ENCODE measurements at regions not wholly inside any gene's neighbourhood (a gene's known extent, or its start where the extent isn't known, plus 50 kb on each side); places are given as distances from the start of the nearest gene placed in this dataset.

DNA sequence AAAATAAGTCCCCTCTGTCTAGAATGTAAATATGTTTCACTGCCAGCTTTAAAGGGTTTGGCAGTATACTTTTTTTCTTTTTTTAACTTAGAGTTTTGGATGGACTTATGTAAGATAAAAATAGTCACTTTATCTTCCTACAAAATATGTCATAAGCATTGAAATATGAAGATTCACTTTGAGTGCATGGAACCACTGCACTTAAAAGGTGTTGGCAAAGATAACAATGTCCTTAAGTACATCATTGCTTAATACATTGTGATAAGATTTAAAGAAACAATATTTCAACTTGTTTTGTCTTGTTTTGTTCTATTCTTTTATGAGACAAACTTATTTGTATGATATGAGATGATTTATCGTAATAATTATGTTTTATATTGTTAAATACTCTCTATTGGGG, 66.3 kb upstream of the NAALADL2 start:
- TF ChIP-seq, protein P1, sequence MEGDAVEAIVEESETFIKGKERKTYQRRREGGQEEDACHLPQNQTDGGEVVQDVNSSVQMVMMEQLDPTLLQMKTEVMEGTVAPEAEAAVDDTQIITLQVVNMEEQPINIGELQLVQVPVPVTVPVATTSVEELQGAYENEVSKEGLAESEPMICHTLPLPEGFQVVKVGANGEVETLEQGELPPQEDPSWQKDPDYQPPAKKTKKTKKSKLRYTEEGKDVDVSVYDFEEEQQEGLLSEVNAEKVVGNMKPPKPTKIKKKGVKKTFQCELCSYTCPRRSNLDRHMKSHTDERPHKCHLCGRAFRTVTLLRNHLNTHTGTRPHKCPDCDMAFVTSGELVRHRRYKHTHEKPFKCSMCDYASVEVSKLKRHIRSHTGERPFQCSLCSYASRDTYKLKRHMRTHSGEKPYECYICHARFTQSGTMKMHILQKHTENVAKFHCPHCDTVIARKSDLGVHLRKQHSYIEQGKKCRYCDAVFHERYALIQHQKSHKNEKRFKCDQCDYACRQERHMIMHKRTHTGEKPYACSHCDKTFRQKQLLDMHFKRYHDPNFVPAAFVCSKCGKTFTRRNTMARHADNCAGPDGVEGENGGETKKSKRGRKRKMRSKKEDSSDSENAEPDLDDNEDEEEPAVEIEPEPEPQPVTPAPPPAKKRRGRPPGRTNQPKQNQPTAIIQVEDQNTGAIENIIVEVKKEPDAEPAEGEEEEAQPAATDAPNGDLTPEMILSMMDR (optimal IDR thresholded peaks at IDR 0.05 in 1 of 3, IDR thresholded peaks at IDR 0.05 in 1 of 3, conservative IDR thresholded peaks at IDR 0.05 in 1 of 3; ENCODE audit: extremely low read depth in 1 of 3, insufficient read depth in 2 of 3, low read length in 3 of 3) = no peak
- no peak for TF ChIP-seq EZH2 (IDR thresholded peaks at IDR 0.05; ENCODE audit: low read length)

Measured in keratinocyte (primary cell).